Activated T-cell treated with anti-CD3 and anti-CD28 coated beads, Interleukin-2, amount 50 U/mL, for 24 hours (primary cell): ENCODE measurements at regions not wholly inside any gene's neighbourhood (a gene's known extent, or its start where the extent isn't known, plus 50 kb on each side); places are given as distances from the start of the nearest gene placed in this dataset.

ENCODE experiments used
- DNase-seq: peaks from one replicate; pipeline ENCODE4 v3.0.0-alpha.2; 2020
- H3K27ac Mint-ChIP-seq: 2 replicates; pipeline ENCODE4 v1.8.0; 2020; ENCODE audit warnings: mild to moderate bottlenecking, mixed read lengths
- H3K27me3 Mint-ChIP-seq: 2 replicates; pipeline ENCODE4 v1.8.0; 2020; ENCODE audit warnings: mixed read lengths
- H3K36me3 Mint-ChIP-seq: 2 replicates; pipeline ENCODE4 v1.8.0; 2020; ENCODE audit warnings: low read depth, mixed read lengths
- H3K4me1 Mint-ChIP-seq: 2 replicates; pipeline ENCODE4 v1.8.0; 2020; ENCODE audit warnings: low read depth, mixed read lengths
- H3K4me3 Mint-ChIP-seq: 2 replicates; pipeline ENCODE4 v1.8.0; 2020; ENCODE audit warnings: mild to moderate bottlenecking, moderate library complexity, mixed read lengths
- H3K9me3 Mint-ChIP-seq: 2 replicates; pipeline ENCODE4 v1.8.0; 2020; ENCODE audit warnings: mixed read lengths

DNA sequence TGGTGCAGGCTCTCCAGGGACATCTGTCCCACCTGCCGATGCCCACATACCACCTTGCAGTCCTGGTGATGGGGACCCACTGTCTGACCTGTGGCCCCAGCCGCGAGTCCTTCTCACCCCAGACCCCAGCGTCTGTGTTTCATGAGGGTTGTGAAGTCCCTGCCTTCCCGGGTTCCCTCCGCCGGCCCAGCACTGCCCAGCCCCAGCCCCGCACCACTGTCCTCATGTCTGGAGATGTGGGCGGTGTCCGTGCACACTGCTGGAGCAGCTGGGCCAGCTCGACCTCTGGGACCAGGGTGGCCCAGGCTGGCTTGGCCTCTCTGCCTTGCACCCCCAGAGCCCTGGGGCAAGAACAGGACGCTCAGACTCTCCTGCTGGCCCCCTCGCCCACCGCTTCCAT is 199.5 kb upstream of the CIBAR2 start:
- H3K4me3 Mint-ChIP-seq, result no peak overlapping the region
- no peak overlapping the region for H3K27ac Mint-ChIP-seq
- no peak for DNase-seq
- H3K36me3 Mint-ChIP-seq, result no peaks in the 10 kb centered on the region
- peaks cover 39% of the 10 kb centered on the region for H3K4me1 Mint-ChIP-seq
- H3K27me3 Mint-ChIP-seq, result no peaks in the 10 kb centered on the region
- no peaks in the 10 kb centered on the region for H3K9me3 Mint-ChIP-seq

DNA sequence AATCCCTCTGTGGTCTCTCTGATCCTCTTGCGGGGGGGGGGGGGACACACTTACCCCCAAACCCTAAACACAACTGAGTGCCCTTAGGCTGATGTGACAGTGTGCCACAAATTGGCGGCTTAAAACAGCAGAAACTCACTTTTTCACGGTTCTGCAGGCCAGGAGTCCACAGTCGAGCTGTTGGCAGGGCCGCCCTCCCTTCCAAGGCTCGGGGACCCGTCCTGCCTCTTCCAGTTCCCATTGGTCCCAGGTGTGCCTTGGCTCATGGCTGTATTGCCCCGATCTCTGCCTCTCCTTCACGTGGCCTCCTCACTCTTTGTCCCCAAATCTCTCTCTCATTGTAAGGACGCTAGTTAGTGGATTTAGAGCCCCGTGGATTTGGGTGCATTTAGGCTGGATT is 199.9 kb upstream of the CIBAR2 start:
- Mint-ChIP-seq H3K4me1 (peaks cover 38% of the 10 kb centered on the region), H3K27ac (no peak overlapping the region), H3K4me3 (no peak overlapping the region), H3K36me3 (no peaks in the 10 kb centered on the region), H3K27me3 (no peaks in the 10 kb centered on the region), H3K9me3 (no peaks in the 10 kb centered on the region)
- no peak for DNase-seq

DNA sequence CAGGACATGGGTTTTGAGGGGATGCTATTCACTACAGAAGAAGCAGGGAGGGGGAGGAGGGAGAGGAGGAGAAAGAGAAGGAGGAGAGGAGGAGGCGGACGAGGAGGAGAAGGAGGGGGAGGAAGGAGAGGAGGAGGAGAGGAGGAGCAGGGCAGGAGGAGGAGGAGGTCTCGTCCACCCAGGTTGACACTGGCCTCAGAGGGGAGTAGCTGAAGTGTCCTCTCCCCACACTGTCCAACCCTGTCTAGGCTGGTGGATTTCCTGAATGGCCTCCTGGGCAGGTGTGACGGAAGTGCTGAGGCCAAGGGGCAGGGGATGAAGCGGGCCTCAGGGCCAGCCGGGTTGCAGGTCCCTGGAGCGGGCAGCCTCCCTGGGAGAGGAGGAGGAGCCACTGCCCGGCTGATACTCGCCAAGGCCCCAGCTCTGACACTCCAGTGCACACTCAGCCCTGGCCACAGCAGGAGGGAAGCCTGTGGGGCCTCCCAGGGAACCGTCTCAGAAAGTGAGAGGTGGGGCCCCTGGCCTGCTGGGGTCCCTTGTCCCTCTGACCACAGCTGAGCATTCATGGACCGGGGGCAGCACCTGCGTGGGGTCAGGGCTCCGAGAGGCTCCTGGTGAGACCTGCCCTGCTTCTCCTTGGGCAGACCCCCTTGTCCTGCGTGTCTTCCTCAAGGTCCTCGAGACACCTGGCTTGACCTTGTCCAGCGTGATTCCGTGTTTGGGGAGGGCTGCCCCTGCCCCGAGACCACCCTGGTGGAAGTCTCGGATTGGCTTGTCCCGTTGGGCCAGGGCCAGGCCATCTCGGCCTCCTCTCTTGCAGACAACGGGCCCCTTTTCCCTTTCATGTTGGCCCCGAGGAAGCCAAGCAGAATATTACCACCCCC is 200.6 kb upstream of the CIBAR2 start:
- no peak overlapping the region for H3K27ac Mint-ChIP-seq

DNA sequence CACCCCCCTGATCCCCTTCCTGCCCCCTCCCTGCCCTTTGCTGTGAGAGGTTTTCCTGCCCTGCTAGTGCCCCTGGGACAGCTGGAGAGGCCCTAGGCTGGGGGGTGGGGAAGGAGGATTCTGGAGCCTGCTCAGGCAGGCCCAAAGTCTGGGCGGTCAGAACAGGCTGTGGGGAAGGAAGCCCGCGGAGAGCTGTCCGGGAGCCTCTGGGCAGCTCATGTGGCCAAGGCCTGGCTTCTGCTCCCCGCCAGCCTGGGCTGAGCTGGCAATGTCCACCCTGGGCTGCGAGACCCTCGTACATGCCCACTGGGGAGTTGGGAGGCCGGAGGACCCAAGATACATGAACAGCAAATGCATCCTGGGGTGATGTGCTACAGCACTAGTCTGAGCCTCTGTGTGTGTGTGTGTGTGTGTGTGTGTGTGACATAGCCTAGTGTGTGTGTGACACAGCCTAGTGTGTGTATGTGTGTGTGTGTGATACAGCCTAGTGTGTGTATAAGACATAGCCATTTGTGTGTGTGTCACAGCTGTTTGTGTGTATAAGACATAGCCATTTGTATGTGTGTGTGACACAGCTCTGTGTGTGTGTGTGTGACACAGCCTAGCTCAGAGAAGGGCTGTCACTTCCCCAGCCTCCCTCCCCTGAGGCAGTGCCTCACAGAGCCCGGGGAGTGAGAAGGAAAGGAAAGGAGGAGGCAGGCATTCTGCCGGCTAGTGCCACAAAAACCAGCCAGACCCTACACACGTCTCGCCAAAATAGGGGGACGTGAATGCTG is 201.4 kb upstream of the CIBAR2 start:
- no peak overlapping the region for H3K4me3 Mint-ChIP-seq

More for the DNA sequence above, 200.6 kb upstream of the CIBAR2 start:
- H3K27me3 Mint-ChIP-seq, result no peaks in the 10 kb centered on the region
- H3K36me3 Mint-ChIP-seq, result no peaks in the 10 kb centered on the region
- no peak overlapping the region for H3K4me3 Mint-ChIP-seq
- no peak for DNase-seq
- H3K4me1 Mint-ChIP-seq, result peaks cover 31% of the 10 kb centered on the region
- H3K9me3 Mint-ChIP-seq, result no peaks in the 10 kb centered on the region

DNA sequence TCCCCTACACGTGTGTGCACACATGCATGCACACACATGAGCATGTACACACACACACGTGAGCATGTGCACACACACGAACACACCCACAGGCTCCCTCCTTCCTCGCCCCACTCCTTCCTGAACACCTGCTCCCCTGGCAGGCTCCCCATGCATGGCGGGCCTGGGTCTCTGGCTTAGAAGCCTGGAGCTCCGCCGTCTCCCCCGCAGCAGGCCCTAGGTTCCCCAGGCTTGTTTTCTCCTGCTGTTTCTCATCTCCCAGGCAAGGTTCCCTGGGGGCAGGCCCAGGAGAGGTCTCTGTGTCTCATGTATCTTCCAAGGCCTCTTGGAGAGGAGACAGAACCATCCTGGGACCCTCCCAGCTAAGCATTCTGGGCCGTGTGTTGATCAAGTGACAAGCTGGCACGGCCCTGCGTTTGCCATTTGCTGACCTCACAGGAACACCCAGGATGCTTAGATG is 202.3 kb upstream of the CIBAR2 start:
- H3K4me1 Mint-ChIP-seq, result peaks cover 18% of the 10 kb centered on the region
- no peaks in the 10 kb centered on the region for H3K27me3 Mint-ChIP-seq
- no peaks in the 10 kb centered on the region for H3K9me3 Mint-ChIP-seq
- H3K36me3 Mint-ChIP-seq, result no peaks in the 10 kb centered on the region
- H3K27ac Mint-ChIP-seq, result no peak overlapping the region
- no peak overlapping the region for H3K4me3 Mint-ChIP-seq
- DNase-seq, result no peak

More for the DNA sequence above, 201.4 kb upstream of the CIBAR2 start:
- Mint-ChIP-seq H3K9me3 (no peaks in the 10 kb centered on the region), H3K4me1 (peaks cover 22% of the 10 kb centered on the region), H3K27me3 (no peaks in the 10 kb centered on the region), H3K36me3 (no peaks in the 10 kb centered on the region), H3K27ac (no peak overlapping the region)
- no peak for DNase-seq

DNA sequence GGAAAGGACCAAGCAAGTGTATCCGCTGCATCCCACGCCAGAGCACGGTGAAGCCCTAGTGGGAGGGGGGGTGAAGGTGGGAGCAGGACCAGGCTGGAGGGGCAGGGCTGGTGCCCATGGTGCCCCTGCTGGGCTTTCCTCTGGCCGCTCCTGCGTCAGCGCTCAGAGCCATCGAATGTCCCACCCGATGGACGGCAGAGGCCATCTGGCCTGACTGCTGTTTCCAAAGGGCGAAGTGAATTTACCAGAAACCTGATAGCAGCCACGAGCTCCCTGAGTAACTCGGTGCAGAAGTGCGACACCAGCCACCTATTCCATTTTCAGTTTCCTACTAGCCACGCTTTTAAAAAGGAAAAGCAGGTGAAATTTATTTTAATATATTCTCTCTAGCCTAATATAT is 203.6 kb upstream of the CIBAR2 start:
- Mint-ChIP-seq H3K4me1 (peaks cover 10% of the 10 kb centered on the region), H3K36me3 (no peaks in the 10 kb centered on the region), H3K27me3 (no peaks in the 10 kb centered on the region), H3K9me3 (no peaks in the 10 kb centered on the region), H3K27ac (no peak overlapping the region), H3K4me3 (no peak overlapping the region)
- no peak for DNase-seq

DNA sequence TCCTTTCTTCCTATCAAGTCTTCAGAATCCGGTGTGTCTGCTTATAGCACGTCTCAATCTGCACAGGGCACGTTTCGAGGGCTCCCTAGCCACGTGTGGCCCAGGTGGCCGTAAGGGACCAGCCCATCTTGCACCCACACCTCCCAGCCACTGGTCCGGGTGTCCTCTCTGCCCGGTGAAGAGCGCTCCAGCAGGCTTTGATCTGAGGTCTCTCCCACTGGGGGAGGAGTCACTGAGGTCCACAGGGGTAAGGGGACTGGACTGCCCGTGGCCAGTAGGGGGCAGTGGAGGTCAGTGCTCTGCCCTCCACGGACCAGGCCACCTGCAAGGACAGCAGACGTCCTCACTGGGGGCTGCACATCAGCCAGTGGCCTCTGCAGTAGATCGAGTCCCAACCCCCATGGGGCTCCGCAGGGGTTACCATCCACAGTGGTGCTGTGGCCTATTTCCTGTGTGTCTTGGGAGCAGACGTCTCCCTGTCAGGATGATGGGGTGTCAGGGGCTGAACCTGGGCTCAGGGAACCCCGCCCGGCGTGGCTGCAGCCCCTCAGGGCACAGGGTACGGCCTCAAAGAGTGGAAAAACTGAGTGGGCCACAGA is 204.1 kb upstream of the CIBAR2 start:
- Mint-ChIP-seq H3K36me3 (no peaks in the 10 kb centered on the region), H3K4me3 (no peak overlapping the region), H3K27ac (no peak overlapping the region), H3K9me3 (no peaks in the 10 kb centered on the region), H3K27me3 (no peaks in the 10 kb centered on the region), H3K4me1 (peaks cover 5% of the 10 kb centered on the region)
- DNase-seq, result peak; percentile 60

DNA sequence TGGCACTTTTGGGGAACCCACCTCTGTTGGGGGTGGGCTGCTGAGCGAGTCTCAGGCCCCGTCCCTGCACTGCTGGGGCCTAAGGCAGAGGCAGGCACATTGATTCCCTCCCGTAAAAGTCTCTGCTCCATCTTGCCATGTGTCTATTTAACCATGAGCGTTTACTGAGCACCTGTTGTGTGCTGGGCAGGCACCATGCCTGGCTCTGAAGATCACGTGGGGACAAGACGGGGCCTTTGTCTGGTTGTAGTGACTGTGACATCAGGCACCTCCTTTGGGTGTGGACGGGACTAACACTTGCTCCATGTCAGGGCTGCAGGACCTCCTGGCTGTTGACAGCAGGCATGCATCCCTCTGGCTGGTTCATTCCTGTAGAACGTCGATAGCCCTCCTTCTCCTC is 204.7 kb upstream of the CIBAR2 start:
- Mint-ChIP-seq H3K36me3 (no peaks in the 10 kb centered on the region), H3K27ac (no peak overlapping the region), H3K27me3 (no peaks in the 10 kb centered on the region), H3K4me3 (no peak overlapping the region), H3K9me3 (no peaks in the 10 kb centered on the region), H3K4me1 (peaks cover 2% of the 10 kb centered on the region)
- no peak for DNase-seq

DNA sequence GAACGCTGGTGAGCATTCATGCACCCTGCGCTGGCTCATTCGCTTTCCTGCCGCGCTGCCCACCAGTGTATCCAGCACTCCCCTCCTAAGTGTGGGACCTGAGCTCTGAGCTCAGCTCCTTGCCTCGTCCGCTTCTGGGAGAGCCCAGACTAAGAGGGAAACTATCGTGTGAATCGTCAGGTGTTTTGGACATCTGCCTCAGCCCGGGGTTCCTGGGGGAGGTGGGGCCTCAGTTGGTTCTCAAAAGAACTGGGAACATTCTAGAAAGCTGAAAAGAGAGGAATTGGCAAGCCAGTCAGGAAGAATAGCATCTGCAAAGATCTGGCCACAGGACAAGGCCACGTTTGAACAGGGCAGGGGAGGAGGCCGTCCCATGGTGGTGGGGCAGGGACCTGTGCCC is 205.4 kb upstream of the CIBAR2 start:
- Mint-ChIP-seq H3K4me1 (no peaks in the 10 kb centered on the region), H3K36me3 (no peaks in the 10 kb centered on the region), H3K9me3 (no peaks in the 10 kb centered on the region), H3K27me3 (no peaks in the 10 kb centered on the region), H3K4me3 (no peak overlapping the region), H3K27ac (no peak overlapping the region)
- DNase-seq, result no peak

DNA sequence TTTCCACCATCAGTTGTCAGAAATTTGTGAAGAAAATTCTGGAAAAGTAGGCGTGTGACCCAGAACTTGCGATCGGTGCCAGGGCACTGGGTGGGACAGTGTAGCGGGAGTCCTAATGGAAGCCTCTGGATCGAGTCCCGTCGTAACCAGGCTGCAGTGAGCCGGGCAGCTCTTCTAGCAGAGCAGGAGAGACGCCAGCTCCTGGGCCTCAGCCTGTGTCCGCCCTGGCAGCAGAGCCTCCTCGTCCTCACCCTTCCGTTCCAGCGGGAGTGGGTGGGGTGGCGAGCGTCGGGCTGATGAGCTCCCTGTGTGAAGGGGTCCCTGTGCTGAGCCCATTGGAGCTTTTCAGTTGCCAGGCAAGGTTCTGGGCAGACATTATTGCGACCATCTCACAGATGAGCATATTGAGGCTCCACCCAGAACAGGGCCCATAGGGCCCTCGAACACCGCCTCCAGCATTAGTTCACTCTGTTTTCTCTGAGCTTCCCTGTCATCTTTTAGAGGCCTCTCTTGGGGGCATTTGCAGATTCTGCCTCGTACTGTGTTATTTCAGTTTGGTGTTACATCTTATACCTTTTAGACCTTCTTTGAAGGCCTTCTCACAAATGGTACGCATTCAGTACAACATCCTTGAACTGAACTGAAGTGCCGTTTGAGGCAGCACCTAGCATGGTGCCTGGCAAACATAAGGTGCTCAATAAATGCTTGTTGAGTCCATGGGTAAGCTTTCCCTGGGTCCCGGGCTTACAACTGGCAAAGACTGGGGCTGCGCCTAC is 207.1 kb upstream of the CIBAR2 start:
- no peak for DNase-seq
- H3K9me3 Mint-ChIP-seq, result no peaks in the 10 kb centered on the region
- H3K4me1 Mint-ChIP-seq, result no peaks in the 10 kb centered on the region
- no peaks in the 10 kb centered on the region for H3K27me3 Mint-ChIP-seq
- no peaks in the 10 kb centered on the region for H3K36me3 Mint-ChIP-seq
- no peak overlapping the region for H3K4me3 Mint-ChIP-seq
- H3K27ac Mint-ChIP-seq, result no peak overlapping the region

DNA sequence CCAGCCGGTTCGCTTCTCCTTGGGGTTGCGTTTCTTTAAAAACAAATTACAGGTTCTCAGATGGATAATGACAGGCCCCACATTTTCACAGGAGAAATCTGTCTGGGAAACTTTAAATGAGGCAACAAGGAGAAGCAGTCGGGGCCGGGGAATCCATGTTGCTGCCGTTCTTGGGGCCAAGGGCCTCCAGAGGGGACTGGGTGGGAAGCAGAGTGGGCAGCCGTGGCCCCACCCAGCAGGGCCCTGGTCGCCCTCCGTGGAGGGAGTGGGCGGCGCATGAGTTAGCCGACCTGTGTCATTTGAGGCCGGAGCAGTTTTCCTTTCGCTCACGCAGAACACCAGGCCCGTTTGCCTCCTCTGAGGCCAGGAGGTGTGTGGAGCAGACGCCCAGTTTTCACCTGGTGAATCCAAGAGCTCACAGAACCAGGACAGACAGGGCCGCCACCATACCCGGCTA is 207.7 kb upstream of the CIBAR2 start:
- Mint-ChIP-seq H3K27me3 (no peaks in the 10 kb centered on the region), H3K4me1 (no peaks in the 10 kb centered on the region), H3K27ac (no peak overlapping the region), H3K36me3 (no peaks in the 10 kb centered on the region), H3K4me3 (no peak overlapping the region), H3K9me3 (no peaks in the 10 kb centered on the region)
- DNase-seq, result no peak

DNA sequence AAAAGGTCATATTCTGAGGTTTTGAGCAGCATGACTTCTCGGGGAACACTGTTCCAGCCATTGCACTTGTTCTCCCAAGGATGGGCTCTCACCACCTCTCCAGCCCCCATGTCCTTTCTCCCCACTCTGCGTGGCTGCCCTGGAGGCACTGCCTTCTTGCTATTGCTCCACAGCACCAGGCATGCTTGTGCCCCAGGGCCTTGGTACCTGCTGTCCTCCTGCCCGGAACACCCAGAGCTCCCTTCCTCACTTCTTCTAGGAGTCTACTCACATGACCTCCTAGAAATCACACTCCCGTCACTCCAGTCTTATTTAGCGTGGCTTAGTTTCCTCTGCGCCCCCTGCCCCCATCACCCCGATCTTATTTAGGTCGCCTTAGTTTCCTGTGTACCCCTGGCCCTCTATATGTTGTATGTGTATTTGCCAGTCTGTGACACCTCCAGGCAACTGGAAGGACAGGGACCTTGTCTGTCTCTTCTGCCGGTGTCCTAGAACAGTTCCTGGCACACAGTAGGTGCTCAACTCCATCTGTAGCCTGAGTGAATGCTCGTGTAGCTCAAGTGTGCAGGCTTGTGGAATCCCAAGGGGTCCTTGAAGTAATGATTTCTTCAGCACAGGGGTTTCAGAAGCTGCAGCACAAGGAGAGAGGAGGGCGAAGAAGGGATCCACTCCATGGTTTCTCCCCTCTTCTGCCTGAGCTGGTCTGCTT is 208.6 kb upstream of the CIBAR2 start:
- Mint-ChIP-seq H3K4me3 (no peak overlapping the region), H3K36me3 (no peaks in the 10 kb centered on the region), H3K4me1 (no peaks in the 10 kb centered on the region), H3K9me3 (no peaks in the 10 kb centered on the region), H3K27ac (no peak overlapping the region), H3K27me3 (no peaks in the 10 kb centered on the region)
- no peak for DNase-seq

DNA sequence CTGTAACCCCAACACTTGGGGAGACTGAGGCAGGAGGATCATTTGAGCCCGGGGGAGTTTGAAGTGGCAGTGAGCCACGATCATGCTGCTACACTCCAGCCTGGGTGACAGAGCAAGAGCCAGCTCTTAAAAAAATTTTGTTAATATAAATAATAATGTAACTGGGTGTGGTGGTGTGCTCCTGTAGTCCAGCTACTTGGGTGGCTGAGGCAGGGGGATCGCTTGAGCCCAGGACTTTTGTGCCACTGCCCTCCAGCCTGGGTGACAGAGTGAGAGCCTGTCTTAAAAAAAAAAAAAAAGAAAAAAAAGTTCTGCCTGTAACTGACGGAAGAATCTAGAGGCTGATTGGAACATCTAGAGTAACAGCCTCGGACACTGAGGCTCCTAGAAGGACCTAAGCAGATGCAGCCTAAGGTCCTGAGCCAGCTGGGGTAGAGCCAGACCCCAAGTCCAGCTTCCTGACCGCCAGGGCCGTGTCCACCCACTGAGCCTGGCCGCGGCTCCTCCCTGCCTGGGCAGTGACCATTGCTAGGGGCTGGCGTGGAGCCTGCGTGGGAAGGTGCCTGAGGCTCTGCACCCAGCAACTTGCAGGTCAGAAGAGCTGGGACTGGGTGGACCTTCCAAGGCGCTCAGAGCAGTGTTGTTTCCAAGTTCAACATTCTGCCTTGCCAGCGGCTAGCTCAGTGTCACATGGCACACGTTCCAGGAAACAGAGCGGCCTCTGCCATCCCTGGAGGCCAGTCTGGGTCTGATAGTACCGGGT is 209.4 kb upstream of the CIBAR2 start:
- Mint-ChIP-seq H3K4me3 (no peak overlapping the region), H3K4me1 (no peaks in the 10 kb centered on the region), H3K36me3 (no peaks in the 10 kb centered on the region), H3K27me3 (no peaks in the 10 kb centered on the region), H3K27ac (no peak overlapping the region), H3K9me3 (no peaks in the 10 kb centered on the region)
- no peak for DNase-seq
